NB4 (cell line): ENCODE measurements at regions not wholly inside any gene's neighbourhood (a gene's known extent, or its start where the extent isn't known, plus 50 kb on each side); places are given as distances from the start of the nearest gene placed in this dataset.
A peak's percentile ranks its signal among the peaks of the same experiment; 100 is the strongest.

Experiments
- DNase-seq: peaks from one replicate; pipeline ENCODE4 v3.0.0; 2010; ENCODE audit warnings: low read depth
- H3K4me3 ChIP-seq: one replicate; pipeline ENCODE4 v1.5.1; 2011; ENCODE audit warnings: mild to moderate bottlenecking, low read depth, low read length, moderate library complexity
- CTCF ChIP-seq: IDR thresholded peaks from one replicate; pipeline ENCODE4 v1.5.1; 2012; ENCODE audit warnings: low read depth, low read length
- MAX ChIP-seq: IDR thresholded peaks from 2 replicates; pipeline ENCODE4 v1.6.1; 2011; ENCODE audit warnings: low read depth, low read length
- MYC ChIP-seq: IDR thresholded peaks from 2 replicates; pipeline ENCODE4 v1.6.1; 2011; ENCODE audit warnings: low read depth, low read length
- POLR2A ChIP-seq: IDR thresholded peaks from 2 replicates; pipeline ENCODE4 v1.6.1; 2011; ENCODE audit warnings: mild to moderate bottlenecking; ENCODE audit not compliant: insufficient read length; ENCODE audit errors: extremely low read depth

GRCh38 chr13:62038214-62038613, 622.6 kb upstream of the PCDH20 start:
- no peak for TF ChIP-seq POLR2A
- no peak for TF ChIP-seq MYC
- TF ChIP-seq CTCF: no peak
- no peak for TF ChIP-seq MAX
- no peak overlapping the region for H3K4me3 ChIP-seq
- DNase-seq: peak; percentile 37

GRCh38 chr13:62035981-62036380, 620.3 kb upstream of the PCDH20 start:
- TF ChIP-seq POLR2A (no peak), CTCF (no peak), MYC (no peak), MAX (no peak)
- no peak for DNase-seq
- H3K4me3 ChIP-seq: no peak overlapping the region

- no peak for DNase-seq
- TF ChIP-seq POLR2A (no peak), MAX (no peak), MYC (no peak), CTCF (no peak)
- no peak overlapping the region for H3K4me3 ChIP-seq
Measured at GRCh38 chr13:62033934-62034333, 618.3 kb upstream of the PCDH20 start.

- no peak for TF ChIP-seq MYC
- TF ChIP-seq CTCF: no peak
- no peak for TF ChIP-seq MAX
- no peak for TF ChIP-seq POLR2A
- H3K4me3 ChIP-seq: no peak overlapping the region
Measured at GRCh38 chr13:62022369-62022768, 606.7 kb upstream of the PCDH20 start.

GRCh38 chr13:62019858-62020257, 604.2 kb upstream of the PCDH20 start:
- DNase-seq: no peak

More at GRCh38 chr13:62022369-62022768, 606.7 kb upstream of the PCDH20 start:
- DNase-seq: no peak

More at GRCh38 chr13:62019858-62020257, 604.2 kb upstream of the PCDH20 start:
- H3K4me3 ChIP-seq: no peak overlapping the region
- TF ChIP-seq CTCF: no peak
